A549 (cell line): ENCODE measurements at regions not wholly inside any gene's neighbourhood (a gene's known extent, or its start where the extent isn't known, plus 50 kb on each side); places are given as distances from the start of the nearest gene placed in this dataset.

ENCODE experiments used
- ATAC-seq, 2 experiments: fragments of 200-7000 bp in 1 of 2; fragments of >200 bp in 1 of 2; cut with Nextera tagmentation in 1 of 2; cut with Tn5 transposase in 1 of 2; 3 replicates each; pipeline versions ENCODE4 v1.8.0 to v1.9.1; 2018 to 2020; ENCODE audit warnings: mild to moderate bottlenecking in 1 of 2, moderate library complexity in 1 of 2
- CTCF ChIA-PET: fragments of 300-600 bp; sonication (Branson Sonifier 250); formaldehyde crosslinking; extraction: SDS; loops from one replicate; lab custom pipeline; 2021; ENCODE audit warnings: antibody characterized with exemption, inconsistent platforms; lab: Yijun Ruan, JAX
- POLR2A ChIA-PET: fragments of 350-600 bp; formaldehyde crosslinking; extraction: SDS; loops from one replicate; lab custom pipeline; 2021; ENCODE audit warnings: antibody characterized with exemption, inconsistent platforms; lab: Yijun Ruan, JAX
- DNase-seq, 2 experiments: peaks; one replicate each; pipeline versions ENCODE4 v3.0.0 to v3.0.0-alpha.2; 2011 to 2016; ENCODE audit warnings: low read depth in 1 of 2, low spot score in 1 of 2
- FAIRE-seq: peaks from 2 replicates; lab custom pipeline; 2011; peaks lifted over from hg19 to GRCh38; lab: Jason Lieb, UNC
- H3K27ac ChIP-seq, 2 experiments: fragments of >200 bp; sonication (Bioruptor Twin); formaldehyde crosslinking; 3 replicates each; pipeline ENCODE4 v1.5.1; 2016 to 2017
- H3K4me1 ChIP-seq: fragments of >200 bp; sonication (Bioruptor Twin); formaldehyde crosslinking; 3 replicates; pipeline ENCODE4 v1.6.1; 2016
- H3K4me2 ChIP-seq: fragments of >200 bp; sonication (Bioruptor Twin); formaldehyde crosslinking; 3 replicates; pipeline ENCODE4 v1.6.1; 2016
- H3K4me3 ChIP-seq: fragments of >200 bp; sonication (Bioruptor Twin); formaldehyde crosslinking; 3 replicates; pipeline ENCODE4 v1.5.1; 2016
- H3K9me3 ChIP-seq: fragments of >200 bp; sonication (Bioruptor Twin); formaldehyde crosslinking; 3 replicates; pipeline ENCODE4 v1.6.1; 2016
- BHLHE40 ChIP-seq: IDR thresholded peaks from 2 replicates; pipeline ENCODE4 v1.6.1; 2012; ENCODE audit warnings: low read depth, low read length, inconsistent platforms
- CBX2 ChIP-seq: fragments of 200-600 bp; sonication (generic); IDR thresholded peaks from 2 replicates; pipeline ENCODE4 v1.6.1; 2016; ENCODE audit warnings: low read depth, mild to moderate bottlenecking, borderline replicate concordance
- CEBPB ChIP-seq, 2 experiments: fragments of >200 bp in 1 of 2; sonication (Bioruptor Twin) in 1 of 2; formaldehyde crosslinking in 1 of 2; IDR thresholded peaks; 2 replicates each; pipeline ENCODE4 v1.6.1; 2012 to 2016
- EHF ChIP-seq: fragments of 250-450 bp; sonication (Bioruptor Pico); IDR thresholded peaks from 2 replicates; pipeline ENCODE4 v1.5.0; 2020; ENCODE audit warnings: mild to moderate bottlenecking
- EHMT2 ChIP-seq: fragments of 200-600 bp; sonication (generic); IDR thresholded peaks from 2 replicates; pipeline ENCODE4 v1.6.1; 2016; ENCODE audit warnings: antibody characterized with exemption, low read depth, mild to moderate bottlenecking, moderate library complexity
- ELK1 ChIP-seq: fragments of 150-350 bp; IDR thresholded peaks from 2 replicates; pipeline ENCODE4 v1.6.1; 2014; ENCODE audit warnings: low read depth, mild to moderate bottlenecking, low read length
- EP300 ChIP-seq, 2 experiments: fragments of >200 bp; sonication (Bioruptor Twin); formaldehyde crosslinking; IDR thresholded peaks; 2 replicates in 1 of 2; 3 replicates in 1 of 2; pipeline ENCODE4 v1.6.1; 2016 to 2017
- FOSB ChIP-seq: fragments of 250-450 bp; sonication (Bioruptor Pico); IDR thresholded peaks from 2 replicates; pipeline ENCODE4 v1.5.0; 2020; ENCODE audit warnings: mild to moderate bottlenecking, moderate library complexity
- FOSL2 ChIP-seq, 2 experiments: fragments of 450-650 bp in 1 of 2; fragments of >200 bp in 1 of 2; sonication (Bioruptor Twin) in 1 of 2; formaldehyde crosslinking; IDR thresholded peaks; 2 replicates each; pipeline versions ENCODE4 v1.5.0 to v1.6.1; 2016 to 2020; ENCODE audit warnings: mild to moderate bottlenecking in 1 of 2, moderate library complexity in 1 of 2
- GATA3 ChIP-seq: IDR thresholded peaks from 2 replicates; pipeline ENCODE4 v1.6.1; 2012; ENCODE audit warnings: borderline replicate concordance
- HOXB13 ChIP-seq: fragments of 250-450 bp; sonication (Bioruptor Pico); IDR thresholded peaks from 2 replicates; pipeline ENCODE4 v1.5.0; 2020; ENCODE audit warnings: low read depth, mild to moderate bottlenecking, moderate library complexity
- MAFK ChIP-seq: fragments of 450-650 bp; IDR thresholded peaks from 2 replicates; pipeline ENCODE4 v1.6.1; 2014; ENCODE audit not compliant: partially characterized antibody
- NFE2L2 ChIP-seq: fragments of 150-350 bp; conservative IDR thresholded peaks from 2 replicates; pipeline ENCODE4 v1.6.1; 2014; ENCODE audit warnings: low read length
- NPAS2 ChIP-seq: fragments of 250-450 bp; sonication (Bioruptor Pico); IDR thresholded peaks from 2 replicates; pipeline ENCODE4 v1.8.0; 2022; ENCODE audit warnings: mild to moderate bottlenecking, moderate library complexity, borderline replicate concordance
- NR3C1 ChIP-seq: fragments of >200 bp; sonication (Bioruptor Twin); formaldehyde crosslinking; IDR thresholded peaks from 3 replicates; pipeline ENCODE4 v1.6.1; 2017
- PHF8 ChIP-seq: fragments of 200-600 bp; sonication (generic); IDR thresholded peaks from 2 replicates; pipeline ENCODE4 v1.6.1; 2016; ENCODE audit warnings: low read depth, mild to moderate bottlenecking, antibody characterized with exemption, moderate library complexity, borderline replicate concordance
- REST ChIP-seq: fragments of 200-600 bp; sonication (generic); IDR thresholded peaks from 2 replicates; pipeline ENCODE4 v1.6.1; 2016; ENCODE audit warnings: antibody characterized with exemption, mild to moderate bottlenecking, moderate library complexity
- RFX5 ChIP-seq: fragments of 450-650 bp; IDR thresholded peaks from 2 replicates; pipeline ENCODE4 v1.7.1; 2014; ENCODE audit warnings: antibody characterized with exemption, mild to moderate bottlenecking, moderate library complexity
- RNF2 ChIP-seq: fragments of 200-600 bp; sonication (generic); IDR thresholded peaks from 2 replicates; pipeline ENCODE4 v1.6.1; 2016; ENCODE audit warnings: low read depth, mild to moderate bottlenecking, antibody characterized with exemption, moderate library complexity, borderline replicate concordance
- SMC3 ChIP-seq: fragments of >200 bp; sonication (Bioruptor Twin); formaldehyde crosslinking; IDR thresholded peaks from 3 replicates; pipeline ENCODE4 v1.6.1; 2018; ENCODE audit warnings: inconsistent platforms
- SREBF2 ChIP-seq: fragments of 450-650 bp; IDR thresholded peaks from 2 replicates; pipeline ENCODE4 v1.6.1; 2014; ENCODE audit warnings: mild to moderate bottlenecking, moderate library complexity
- TFCP2L1 ChIP-seq: fragments of 250-450 bp; sonication (Bioruptor Pico); IDR thresholded peaks from 2 replicates; pipeline ENCODE4 v1.5.0; 2021; ENCODE audit warnings: mild to moderate bottlenecking
- USF2 ChIP-seq: fragments of 450-650 bp; IDR thresholded peaks from 2 replicates; pipeline ENCODE4 v1.6.1; 2014; ENCODE audit warnings: antibody characterized with exemption
- ZSCAN20 ChIP-seq: fragments of 250-450 bp; sonication (Bioruptor Pico); IDR thresholded peaks from 2 replicates; pipeline ENCODE4 v1.8.0; 2022; ENCODE audit warnings: mild to moderate bottlenecking, moderate library complexity
- WGBS: methylation state at CpG from one replicate; pipeline ENCODE4 v1.1.6; 2017; ENCODE audit errors: missing lambda C conversion rate; 5-methylcytosine and 5-hydroxymethylcytosine counted together
- TF ChIP-seq, protein P1 (sequence below): fragments of 250-450 bp; sonication (Bioruptor Pico); IDR thresholded peaks from 2 replicates; pipeline ENCODE4 v1.5.0; 2020; ENCODE audit warnings: low read depth, mild to moderate bottlenecking, moderate library complexity
- TF ChIP-seq, protein P2 (sequence below): fragments of 250-450 bp; sonication (Bioruptor Pico); IDR thresholded peaks from 2 replicates; pipeline ENCODE4 v1.5.0; 2021; ENCODE audit warnings: mild to moderate bottlenecking, moderate library complexity, borderline replicate concordance
- TF ChIP-seq, protein P3 (sequence below): IDR thresholded peaks from 2 replicates; pipeline ENCODE4 v1.6.1; 2012

DNA sequence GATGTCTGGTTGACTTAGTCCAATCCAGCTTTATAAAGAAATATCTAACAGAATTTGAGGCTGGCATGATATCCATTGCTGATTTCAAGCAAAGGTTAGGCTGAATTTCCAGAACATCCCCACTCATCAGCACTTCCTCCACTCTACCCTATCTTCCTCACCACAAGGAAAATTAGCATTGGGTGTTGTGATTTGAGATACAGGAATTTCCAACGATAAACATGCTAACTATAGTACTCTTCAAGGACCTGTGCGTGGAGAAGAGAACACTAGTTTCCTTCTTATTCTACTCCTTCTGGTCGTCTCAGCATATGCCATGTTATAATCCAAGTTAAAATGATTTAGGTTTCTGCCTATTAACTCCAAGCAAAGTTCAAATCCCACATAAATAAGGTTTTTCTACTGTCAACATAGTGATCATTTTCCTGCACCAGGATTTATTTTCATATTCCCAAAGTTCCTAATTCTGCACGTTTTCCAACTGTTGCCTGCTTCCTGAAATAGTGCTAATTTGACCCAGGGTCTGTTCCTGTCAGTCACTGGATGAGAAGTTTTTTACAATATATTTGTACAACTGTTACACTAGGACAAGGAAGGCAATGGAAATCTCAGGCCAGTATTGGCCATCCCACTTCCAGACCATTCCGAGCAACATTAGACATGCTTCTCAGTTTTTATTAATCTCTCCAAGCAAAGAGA is 177.6 kb upstream of the EDNRA start:
- H3K9me3 ChIP-seq = no peaks in the 10 kb centered on the region
- H3K27ac ChIP-seq = no peak overlapping the region
- H3K4me3 ChIP-seq = no peak overlapping the region
- 45% methylated on average over 5 of the region's 5 CpGs for WGBS
- no peak for ATAC-seq
- ChIA-PET POLR2A (no interaction called here), CTCF (no interaction called here)
- H3K4me1 ChIP-seq = peaks cover 11% of the 10 kb centered on the region; the same call in 1 of the 3 replicates
- TF ChIP-seq, protein P1, sequence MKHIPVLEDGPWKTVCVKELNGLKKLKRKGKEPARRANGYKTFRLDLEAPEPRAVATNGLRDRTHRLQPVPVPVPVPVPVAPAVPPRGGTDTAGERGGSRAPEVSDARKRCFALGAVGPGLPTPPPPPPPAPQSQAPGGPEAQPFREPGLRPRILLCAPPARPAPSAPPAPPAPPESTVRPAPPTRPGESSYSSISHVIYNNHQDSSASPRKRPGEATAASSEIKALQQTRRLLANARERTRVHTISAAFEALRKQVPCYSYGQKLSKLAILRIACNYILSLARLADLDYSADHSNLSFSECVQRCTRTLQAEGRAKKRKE (CRISPR knock-in tag) = no peak
- TF ChIP-seq NPAS2 (CRISPR knock-in tag) (no peak), ZSCAN20 (CRISPR knock-in tag) (no peak), SREBF2 (no peak), MAFK (no peak), FOSB (CRISPR knock-in tag) (no peak), PHF8 (no peak), EP300 (IDR thresholded peaks at IDR 0.05) (no peak), EHMT2 (no peak), RFX5 (no peak), BHLHE40 (no peak), NFE2L2 (no peak), REST (no peak), NR3C1 (no peak), RNF2 (no peak), CBX2 (no peak)
- TF ChIP-seq, protein P2, sequence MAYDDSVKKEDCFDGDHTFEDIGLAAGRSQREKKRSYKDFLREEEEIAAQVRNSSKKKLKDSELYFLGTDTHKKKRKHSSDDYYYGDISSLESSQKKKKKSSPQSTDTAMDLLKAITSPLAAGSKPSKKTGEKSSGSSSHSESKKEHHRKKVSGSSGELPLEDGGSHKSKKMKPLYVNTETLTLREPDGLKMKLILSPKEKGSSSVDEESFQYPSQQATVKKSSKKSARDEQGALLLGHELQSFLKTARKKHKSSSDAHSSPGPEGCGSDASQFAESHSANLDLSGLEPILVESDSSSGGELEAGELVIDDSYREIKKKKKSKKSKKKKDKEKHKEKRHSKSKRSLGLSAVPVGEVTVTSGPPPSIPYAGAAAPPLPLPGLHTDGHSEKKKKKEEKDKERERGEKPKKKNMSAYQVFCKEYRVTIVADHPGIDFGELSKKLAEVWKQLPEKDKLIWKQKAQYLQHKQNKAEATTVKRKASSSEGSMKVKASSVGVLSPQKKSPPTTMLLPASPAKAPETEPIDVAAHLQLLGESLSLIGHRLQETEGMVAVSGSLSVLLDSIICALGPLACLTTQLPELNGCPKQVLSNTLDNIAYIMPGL (CRISPR knock-in tag) = no peak
- H3K4me2 ChIP-seq = no peak overlapping the region
- FAIRE-seq = no peak
- DNase-seq = no peak

GRCh38 chr4:147303873-147304229 is 177.0 kb upstream of the EDNRA start:
- TF ChIP-seq HOXB13 (no peak), FOSL2 (IDR thresholded peaks at IDR 0.05) (no peak), FOSL2 (CRISPR knock-in tag; IDR thresholded peaks at IDR 0.05) (no peak), TFCP2L1 (no peak), PHF8 (no peak), GATA3 (no peak), SMC3 (no peak), ELK1 (no peak), CEBPB (IDR thresholded peaks at IDR 0.05) (no peak), USF2 (no peak), EHF (CRISPR knock-in tag) (no peak), FOSB (CRISPR knock-in tag) (no peak)
- TF ChIP-seq, protein P3, sequence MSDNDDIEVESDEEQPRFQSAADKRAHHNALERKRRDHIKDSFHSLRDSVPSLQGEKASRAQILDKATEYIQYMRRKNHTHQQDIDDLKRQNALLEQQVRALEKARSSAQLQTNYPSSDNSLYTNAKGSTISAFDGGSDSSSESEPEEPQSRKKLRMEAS = no peak
- CTCF ChIA-PET = no interaction called here
- FAIRE-seq = no peak

More at GRCh38 chr4:147303873-147304229, 177.0 kb upstream of the EDNRA start:
- Histone ChIP-seq H3K27ac (no peak overlapping the region), H3K4me1 (peaks cover 8% of the 10 kb centered on the region; the same call in 1 of the 3 replicates), H3K9me3 (no peaks in the 10 kb centered on the region), H3K4me2 (no peak overlapping the region), H3K4me3 (no peak overlapping the region)
- 33% methylated on average over 3 of the region's 3 CpGs for WGBS
- no peak for ATAC-seq
- DNase-seq = no peak
- POLR2A ChIA-PET = no interaction called here
